ENCODE measurements at regions not wholly inside any gene's neighbourhood (a gene's known extent, or its start where the extent isn't known, plus 50 kb on each side); places are given as distances from the start of the nearest gene placed in this dataset.

DNA sequence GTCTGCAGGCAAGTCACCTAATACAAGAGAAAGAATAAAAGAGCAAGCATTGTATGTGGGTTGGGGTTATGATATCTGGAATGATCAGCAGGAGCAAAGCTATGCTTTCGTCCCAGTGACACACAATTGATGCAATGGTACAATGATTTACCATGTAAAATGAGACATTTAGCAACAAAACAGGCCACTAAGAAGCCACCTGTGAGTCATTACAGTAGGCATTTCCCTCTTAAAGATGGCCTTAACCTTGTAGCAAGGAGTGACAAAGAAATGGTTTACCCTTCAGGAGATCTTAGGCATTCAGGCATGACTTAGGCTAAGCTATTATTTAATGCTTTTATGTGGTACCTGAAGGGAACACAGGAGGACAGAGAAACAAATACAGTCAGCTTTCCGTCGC, 373.3 kb upstream of the RBMS3 start:
- no peak for DNase-seq

DNA sequence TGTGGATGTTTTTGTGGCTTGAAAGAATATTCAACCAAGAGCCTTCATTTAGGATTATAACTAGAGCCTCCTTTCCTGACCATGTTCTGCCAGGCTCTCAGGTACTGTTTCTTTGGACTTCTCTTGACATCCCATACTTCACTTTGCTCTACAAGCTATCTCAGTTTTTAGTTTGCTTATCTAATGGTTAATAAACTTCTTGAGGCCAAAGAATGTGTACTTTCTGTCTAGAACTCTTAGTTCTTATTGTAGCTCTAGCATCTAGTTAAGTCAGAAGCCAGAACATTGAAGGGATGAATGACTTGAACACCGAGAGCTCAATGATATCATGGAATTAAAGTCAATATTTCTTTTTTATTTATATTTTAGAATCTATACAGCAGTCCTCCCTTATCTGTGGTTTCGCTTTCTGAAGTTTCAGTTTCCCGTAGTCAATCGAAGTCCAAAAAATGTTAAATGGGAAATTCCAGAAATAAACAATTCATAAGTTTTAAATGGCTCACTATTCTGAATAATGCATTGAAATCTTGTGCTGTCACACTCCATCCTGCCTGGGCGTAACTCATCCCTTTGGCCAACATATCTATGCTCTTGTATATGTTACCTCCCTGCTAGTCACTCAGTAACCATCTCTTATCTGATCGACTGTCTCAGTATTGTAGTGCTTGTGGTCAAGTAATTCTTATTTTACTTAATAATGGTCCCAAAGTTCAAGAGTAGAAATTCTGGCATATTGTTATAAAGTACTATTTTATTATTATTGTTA, 368.6 kb upstream of the RBMS3 start:
- no peak for DNase-seq

DNA sequence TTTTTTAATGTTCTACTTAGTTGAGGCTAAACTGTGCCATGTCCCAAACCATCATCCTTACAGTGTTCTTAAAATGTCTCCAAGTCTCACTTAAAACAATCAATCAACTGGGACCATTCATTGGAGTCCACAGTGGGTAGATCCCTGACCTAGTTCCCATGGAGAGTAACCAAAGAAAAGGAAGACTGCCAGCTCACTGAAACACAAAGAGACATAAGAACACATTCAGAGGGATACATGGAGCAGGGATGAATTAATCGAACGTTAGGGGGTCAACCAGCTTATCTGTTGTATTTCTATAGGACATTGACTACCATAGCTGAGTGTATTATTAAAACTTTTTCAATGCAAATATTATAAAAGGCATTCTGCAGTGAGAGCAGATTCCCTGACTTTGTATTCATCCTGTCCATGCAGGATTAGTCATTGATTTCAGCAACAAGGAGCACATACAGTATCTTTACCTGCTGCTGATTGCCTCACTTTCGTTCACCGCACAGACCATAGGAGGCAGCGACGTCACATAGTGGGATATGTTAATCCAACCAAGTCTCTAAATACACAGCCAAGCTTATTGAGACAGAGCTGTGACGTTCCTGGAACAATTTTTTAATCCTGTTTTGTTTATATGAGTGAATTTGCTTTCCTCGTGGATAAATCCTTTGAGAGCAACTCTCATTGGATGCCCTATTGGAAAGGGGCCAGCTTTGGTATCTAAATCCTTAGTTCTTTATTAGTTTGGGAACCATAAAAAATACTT, 364.9 kb upstream of the RBMS3 start:
- DNase-seq, result no peak

DNA sequence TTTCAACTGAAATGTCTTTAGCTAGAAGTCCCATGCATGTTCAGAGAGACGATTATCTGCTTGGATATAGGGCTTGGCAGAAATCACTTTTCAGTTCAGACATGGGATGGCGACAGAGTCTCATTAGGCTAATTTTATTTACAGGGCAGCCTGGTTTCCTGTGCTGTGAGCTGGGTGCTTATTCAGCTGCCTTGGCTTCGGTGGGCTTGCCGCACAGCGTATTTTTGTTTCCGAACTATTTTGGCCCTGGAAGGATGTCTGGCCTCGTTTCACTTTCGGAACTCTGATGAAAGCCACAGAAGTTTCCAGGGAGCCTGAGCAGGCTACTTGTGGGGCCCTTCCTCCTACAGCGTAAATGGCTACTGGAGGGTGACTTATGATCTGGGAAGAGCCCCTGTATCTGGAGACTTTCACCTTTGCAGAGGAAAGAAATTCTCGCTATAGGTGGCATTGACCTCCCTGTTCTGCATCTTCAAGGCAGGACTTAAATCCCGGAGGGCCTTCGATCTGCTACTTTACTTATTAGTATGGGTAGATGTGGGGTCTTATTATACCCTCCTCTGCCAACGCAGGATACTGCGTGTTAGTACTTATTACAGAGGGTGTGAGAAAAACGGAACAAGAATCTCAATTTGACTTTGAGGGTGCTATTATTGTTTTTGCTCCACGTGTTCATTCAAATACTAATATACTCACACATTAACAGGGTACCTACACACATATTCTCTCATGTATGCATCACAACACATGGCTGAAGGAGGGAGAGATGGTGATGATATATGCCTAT, 364.0 kb upstream of the RBMS3 start:
- DNase-seq, result no peak

DNA sequence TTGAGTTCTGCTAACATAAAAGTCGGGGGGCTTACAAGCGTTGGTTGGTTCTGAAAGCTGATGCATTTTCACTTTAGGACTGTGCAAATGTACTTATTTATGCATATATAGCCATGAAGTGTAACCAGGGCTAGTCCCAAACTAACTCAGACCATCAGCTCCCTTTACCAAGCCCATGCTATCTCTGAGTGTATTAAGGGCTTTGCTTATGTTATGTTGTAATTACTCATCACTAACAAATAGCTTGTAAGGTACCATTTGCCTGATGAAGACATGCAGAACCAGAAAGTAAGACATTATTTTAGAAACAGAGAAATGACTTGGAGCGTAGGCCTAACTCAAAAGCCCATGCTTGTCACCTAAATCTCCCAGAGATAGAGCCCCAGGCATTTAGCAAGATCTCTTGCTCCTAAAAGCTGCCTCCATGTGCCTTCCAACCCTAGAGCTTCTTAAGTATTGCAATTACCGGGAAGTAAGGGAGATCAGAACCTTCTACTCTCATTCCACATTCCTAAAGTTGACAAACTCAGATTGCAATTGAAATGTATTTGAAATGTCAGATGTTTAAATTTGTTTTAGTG, 362.9 kb upstream of the RBMS3 start:
- DNase-seq, result no peak

DNA sequence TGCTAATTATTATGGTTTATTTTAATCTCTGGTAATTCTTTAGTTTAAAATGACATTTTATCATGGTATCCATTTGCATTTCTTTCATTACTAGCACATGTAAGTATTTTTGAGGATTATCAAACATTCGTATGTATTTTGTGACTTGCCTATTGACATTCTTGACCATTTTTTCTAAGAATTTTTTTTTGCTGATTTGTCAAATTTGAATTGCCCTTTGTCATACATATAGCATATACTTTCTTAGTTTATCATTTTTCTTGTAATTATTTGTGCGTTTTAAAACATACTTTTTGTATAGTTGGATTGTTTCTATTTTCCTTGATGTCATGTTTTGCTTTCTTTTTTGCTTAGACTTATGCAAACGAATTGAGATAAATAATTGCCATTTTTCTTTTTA, 358.5 kb upstream of the RBMS3 start:
- DNase-seq, result no peak

DNA sequence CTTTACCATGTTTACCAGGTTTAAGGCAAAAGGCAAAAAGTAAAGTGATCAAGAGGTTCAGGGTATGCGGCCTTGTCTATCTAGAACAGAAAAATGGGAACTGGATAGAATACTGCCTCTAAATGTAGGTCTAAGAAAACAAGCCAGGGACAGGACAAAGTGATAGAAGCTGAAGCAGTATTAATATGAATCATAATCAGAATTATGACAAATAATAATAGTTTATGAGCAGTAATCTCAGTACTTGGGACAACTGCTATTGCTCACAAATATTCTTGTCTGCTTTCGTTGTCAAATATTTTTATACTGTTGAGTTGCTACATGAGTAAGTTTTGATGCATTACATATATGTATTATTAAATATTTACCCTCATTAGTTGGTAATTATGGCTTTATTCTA, 356.9 kb upstream of the RBMS3 start:
- DNase-seq, result no peak

DNA sequence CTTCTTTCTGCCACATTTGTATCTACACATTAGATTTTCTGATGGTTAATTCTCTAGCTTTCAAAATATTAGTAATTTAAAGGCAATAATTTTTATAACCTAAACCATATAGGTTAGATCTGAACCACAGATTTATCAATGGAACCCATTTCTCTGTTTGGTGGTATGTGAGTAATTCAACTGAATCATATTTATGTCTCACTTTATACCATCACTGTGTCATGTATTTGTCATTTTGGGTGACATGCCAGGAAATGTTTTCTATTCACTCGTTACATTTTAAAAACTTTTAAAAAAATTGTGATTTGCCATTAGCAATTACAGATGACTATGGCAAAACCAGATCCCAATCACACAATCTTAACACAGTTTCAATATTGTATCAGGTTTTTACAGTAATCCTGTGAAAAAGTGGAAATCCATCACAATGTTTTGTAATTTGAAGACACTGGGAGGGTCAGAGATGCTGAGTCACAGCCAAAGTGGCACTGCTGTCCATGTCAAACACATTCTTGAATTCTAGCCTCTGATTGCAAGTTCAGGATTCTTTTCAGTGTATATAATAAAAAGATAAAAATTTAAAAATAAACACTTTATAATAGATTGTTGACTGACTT, 356.0 kb upstream of the RBMS3 start:
- DNase-seq, result no peak

DNA sequence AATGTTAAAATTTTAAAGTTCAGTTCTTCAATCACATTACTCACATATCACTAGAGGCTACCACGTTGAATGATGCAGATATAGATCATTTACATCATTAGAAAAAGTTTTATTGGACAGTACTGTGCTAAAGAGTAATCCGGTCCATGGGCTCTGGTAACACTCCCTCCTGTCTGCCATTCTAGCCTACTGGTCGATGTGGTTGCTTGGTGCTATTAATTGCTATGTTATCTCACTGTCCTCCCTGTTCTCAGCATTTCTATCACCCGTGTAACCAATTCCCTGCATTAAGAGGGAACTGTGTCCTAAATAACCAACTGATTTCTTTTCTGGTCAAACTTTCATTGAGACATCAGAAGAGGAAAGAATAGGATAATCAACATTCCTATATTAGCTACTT, 347.5 kb upstream of the RBMS3 start:
- DNase-seq, result no peak

DNA sequence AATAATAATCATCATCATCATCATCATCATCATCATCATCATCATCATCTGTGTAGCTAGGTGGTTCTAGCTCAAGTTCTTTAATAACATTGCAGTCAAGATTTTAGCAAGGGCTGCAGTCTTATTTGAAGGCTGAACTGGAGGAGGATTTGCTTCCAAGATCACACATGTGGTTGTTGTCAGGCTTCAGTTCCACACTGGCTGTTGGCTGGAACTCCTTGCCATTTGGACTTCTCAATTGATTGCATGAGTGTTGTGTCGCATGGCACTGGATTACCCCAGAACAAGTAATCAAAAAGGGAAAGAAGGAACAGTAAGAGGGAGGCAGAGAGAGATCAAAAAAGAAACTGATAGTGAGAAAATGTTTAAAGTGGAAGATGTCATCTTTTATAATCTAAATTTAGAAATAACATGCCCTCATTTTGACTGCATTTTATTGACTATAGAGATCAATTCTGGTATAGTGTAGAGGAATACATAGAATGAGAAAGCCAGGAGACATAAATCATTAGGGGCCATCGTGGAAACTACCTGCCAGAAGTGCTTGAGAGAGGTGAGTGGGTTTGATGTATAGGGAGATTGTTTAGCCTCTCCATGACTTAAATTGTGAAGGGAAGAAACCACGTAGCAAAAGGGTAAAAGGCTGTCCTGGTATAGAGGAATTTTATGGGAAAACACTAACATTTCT, 346.6 kb upstream of the RBMS3 start:
- no peak for DNase-seq

DNA sequence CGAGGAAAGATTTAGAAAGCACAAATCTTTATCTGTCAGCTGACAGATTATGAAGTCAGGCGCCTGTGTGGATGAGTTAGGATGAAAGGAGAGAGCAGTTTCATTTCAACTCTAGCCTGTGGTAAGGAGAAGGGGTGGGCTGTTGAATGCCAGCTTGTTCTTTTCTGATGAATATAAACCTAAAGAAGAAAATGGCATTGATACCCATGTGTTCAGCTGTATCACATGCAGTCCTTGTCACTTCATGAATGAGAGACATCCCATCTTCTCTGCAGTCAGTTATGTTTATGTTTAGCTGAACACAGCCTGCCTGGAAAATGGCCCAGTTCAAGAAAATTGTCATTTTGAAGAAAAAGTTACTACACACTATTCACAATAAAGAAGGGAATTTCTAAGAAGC, 345.7 kb upstream of the RBMS3 start:
- no peak for DNase-seq

DNA sequence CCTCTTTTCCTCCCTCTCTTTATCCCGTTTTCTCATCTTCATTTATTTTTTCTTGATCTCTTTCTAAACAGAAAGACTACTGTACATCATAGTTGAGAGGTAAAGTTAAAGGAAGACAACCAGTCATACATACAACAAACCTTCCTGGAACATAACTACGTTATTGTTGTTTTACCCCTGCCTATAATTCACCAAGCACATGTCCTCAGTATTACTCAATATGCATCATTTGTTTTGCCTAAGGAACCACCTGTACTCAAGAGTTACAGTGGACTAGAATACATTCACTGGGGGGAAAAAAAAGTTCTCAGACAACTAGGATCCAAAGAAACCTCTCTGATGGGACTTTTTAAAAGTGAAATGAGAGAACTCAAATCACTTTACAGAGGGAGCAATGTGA, 344.7 kb upstream of the RBMS3 start:
- no peak for DNase-seq

DNA sequence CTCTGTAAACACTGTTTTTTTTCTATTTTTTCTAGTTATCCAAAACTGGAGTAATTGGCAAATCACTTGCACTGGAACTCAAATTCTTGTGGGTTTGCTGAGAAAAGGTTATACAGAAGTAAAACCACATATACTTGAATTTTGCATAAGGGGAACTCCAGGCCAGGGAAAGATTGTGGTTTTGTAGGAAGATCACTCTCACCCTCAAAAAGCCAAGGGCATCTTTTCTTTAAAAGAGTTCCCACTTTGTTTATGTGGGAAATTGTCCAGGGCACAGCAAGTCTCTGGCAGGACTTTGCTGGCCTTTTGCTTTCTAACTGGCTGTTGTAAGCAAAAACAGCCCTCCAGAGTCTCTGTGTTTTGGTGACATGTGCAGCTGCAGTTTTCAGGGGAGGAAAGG, 340.3 kb upstream of the RBMS3 start:
- no peak for DNase-seq

DNA sequence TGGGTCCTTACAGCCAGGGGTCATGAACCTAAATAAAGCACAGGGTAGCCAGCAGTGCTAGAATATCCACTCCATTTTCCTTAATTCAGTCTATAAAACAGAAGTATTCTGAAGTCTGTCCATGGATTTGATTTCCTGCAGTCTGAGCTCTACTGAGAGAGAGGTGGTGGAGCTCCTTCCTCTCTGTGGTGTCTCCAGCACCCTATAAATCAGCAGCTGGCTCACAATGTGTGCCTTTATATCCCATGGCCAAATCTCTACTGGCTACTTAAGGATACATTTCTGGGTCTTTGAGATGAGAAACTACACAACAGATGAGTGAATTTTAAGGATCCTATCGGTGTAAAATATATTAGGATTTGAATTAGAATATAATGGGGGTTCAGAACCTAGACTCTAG, 339.9 kb upstream of the RBMS3 start:
- DNase-seq, result no peak

DNA sequence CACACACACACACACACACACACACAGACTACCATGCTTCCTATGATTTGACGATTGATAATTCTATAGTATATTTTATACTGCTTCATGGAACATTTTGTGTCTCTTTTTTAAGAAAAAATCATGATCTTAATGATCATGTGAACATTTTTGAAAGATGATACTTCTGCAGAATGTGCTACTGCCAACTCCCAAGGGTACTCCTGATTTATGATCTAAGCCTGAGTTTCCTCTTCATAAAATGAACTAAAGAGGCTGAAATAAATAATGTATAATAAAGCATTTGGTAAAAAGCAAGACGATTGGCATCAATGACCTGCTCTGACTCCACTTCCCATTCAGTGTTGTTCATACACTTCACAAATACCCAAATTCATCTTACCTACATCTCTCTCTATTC, 333.8 kb upstream of the RBMS3 start:
- no peak for DNase-seq

DNA sequence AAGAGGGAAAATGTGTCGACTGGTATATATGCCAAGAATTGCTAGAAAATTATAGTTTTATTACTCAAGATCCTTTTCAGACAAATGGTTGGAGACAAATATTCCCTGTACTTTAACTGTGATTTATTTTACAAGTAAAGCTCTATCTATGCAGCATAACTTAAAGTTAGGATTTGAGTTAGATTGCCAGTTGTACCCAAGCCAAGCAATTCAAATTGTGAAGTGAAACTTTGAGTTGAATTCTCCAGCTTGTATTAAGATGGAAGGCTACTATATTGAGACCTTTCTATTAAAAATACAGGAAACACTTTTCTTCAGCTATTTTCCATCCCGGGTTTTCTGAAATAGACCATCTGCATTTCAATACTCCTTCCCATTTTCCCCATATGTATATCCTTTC, 333.1 kb upstream of the RBMS3 start:
- DNase-seq, result no peak

DNA sequence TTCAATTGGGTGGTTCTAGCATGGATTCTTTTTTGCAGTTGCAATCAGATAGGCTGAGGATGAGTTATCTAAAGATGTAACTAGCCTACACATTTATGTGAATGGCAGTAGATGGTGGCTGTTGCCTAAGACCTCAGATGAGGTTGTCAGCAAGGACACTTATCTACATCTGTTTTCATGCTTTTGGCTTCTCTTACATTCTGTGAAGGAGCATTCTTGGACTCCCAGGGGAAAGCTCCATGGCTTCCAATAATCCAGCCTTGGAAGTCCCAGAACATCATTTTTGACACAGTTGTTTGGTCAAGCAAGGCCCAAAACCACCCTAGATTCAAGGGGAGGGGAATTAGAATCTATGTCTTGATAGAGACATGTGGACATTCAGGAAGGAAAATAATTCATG, 332.2 kb upstream of the RBMS3 start:
- no peak for DNase-seq

DNA sequence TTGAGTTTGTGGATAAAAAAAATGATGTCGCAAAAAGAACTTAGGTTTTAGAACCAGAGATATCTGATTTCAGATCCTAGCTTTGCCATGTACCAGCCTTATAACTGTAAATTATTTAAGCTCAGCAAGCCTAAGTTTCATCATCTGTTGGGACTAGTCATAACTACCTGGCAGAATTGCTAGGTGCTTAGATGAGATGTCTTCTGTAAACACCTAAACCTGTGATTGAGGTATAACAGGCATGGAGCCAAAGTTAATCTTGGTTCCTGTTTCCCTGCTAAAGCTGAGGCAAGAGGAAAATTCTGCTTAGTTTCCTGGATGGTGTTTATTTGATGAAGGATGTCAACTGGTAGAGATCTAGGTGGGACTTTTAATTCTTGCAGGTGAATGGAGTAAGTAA, 331.3 kb upstream of the RBMS3 start:
- no peak for DNase-seq

DNA sequence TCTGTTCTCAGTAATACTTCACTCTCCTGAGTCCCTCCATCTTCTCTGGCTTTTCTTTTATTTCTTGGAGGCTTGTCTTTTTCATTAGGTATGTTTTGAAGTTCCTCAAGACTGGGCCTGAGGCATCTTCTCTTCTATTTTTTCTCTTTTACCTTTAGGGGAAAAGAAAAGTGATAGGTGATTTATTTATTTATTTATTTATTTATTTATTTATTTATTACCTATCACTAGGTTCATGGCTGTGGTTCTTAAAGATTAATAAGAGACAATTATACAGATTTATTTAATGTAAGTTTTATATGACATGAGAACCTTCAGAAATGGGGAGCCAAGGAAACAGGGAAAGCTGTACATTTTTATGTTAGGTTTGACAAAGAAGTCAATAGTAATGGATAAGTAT, 330.3 kb upstream of the RBMS3 start:
- no peak for DNase-seq

DNA sequence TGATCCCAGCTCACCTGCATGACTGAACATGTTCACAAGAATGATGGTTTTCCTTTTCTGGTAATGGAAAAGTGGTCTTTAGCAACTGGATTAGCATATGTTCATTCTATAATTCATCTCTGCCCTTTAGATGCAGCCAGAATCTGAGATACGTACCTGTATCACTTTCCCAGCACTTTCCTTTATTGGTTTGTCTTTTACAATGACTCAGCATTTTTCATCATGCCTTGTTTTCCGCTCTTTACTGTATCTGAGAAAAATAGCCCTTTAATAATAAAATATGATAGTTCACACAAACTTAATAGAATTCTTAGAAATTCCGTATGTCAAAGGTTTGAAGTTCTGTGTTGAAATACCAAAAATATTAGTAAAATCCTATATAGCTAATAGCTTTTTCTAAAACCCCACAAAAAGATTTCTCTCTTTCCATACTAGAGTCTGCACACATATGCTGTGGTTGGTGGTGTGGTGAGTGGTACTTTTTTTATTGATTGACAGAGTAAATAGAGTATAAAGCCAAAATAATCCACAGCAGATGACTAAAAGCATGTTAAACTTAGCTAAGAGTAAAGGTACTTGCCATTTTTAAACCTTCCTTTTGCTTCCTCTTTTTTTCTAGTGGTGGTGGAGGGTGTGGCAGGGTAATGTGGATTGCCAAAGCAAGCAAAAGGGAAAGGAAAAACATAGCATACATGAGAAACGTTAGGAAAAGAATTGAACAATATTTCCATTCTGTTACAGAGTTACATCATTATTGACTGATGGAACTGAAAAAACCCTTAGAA, 328.9 kb upstream of the RBMS3 start:
- DNase-seq, result no peak

DNA sequence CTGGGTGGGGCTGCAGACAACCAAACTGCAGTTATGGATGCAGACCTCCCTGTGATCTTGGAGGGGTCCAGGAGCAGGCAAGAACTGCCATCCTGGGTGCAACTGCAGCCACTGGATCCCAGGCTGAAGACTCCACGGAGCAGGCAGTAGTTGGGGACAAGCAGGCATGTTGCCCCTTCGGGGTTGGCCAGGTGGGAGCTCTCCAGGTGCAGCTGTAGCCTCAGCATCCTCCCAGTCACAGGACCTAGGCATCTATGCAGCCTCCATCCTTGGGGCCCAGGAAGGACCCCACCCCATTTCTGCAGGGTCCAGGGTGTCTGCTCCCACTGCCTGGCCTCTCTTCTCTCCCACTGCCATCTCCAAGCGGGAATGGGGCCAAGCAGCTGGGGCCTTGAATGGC, 322.2 kb upstream of the RBMS3 start:
- no peak for DNase-seq

DNA sequence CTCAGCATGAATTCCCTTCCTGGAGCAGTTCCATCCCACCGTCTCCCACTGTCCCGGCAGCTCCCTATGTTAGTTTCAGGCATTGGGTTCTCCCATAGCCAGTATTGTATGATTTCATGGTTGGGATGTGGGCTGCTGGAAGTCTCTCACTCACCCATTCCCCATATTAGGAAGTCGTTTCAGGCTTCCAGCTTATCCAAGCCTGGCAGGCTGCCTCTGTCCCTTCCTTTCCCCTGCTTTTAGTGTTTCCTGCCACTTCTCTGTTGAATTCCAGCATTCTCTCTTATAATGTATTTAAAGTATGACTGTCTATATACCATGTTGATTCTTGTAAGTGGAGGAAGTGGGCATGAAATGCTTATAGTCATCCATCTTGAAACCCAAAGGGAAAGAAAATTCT, 309.7 kb upstream of the RBMS3 start:
- no peak for DNase-seq
